Activated T-cell treated with anti-CD3 and anti-CD28 coated beads for 24 hours (primary cell): ENCODE measurements at regions not wholly inside any gene's neighbourhood (a gene's known extent, or its start where the extent isn't known, plus 50 kb on each side); places are given as distances from the start of the nearest gene placed in this dataset.
A peak's percentile ranks its signal among the peaks of the same experiment; 100 is the strongest.
"Not testable (repeated sequence)": the region's sequence is repeated elsewhere in the genome, so short reads cannot be mapped to it uniquely, and the experiment has no call there.

ENCODE experiments used
- DNase-seq: peaks from one replicate; pipeline ENCODE4 v3.0.0-alpha.2; 2020; ENCODE audit warnings: low read depth

GRCh38 chr17:21470422-21470821, 94.3 kb downstream of the KCNJ12 start:
- not testable (repeated sequence) for DNase-seq

DNA sequence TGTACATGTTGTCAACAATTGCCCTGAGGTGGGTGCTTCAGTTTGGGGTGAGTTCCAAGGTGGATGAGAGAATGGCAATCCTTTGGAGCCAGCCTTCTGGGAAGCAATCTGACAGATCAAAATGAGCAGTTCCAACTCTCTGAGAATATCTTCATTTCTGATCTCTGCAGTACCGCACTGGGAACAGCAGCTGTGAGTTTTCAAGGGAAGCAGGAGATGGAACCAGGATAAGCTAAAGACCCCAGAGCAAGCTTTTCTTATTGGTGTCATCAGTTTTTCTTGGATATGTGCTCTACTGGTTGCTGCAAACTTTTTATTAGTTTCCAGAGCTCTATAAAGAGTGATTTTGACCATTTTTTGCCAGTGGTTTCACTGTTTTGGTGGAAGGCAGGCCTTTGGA, 94.7 kb downstream of the KCNJ12 start:
- no peak for DNase-seq

- DNase-seq, result no peak
Observed at GRCh38 chr17:21474815-21475214, 98.7 kb downstream of the KCNJ12 start.

GRCh38 chr17:21475571-21475970, 99.4 kb downstream of the KCNJ12 start:
- no peak for DNase-seq

- no peak for DNase-seq
Observed at GRCh38 chr17:21476867-21477266, 100.7 kb downstream of the KCNJ12 start.

GRCh38 chr17:21482189-21482865, 106.2 kb downstream of the KCNJ12 start:
- DNase-seq, result no peak

DNA sequence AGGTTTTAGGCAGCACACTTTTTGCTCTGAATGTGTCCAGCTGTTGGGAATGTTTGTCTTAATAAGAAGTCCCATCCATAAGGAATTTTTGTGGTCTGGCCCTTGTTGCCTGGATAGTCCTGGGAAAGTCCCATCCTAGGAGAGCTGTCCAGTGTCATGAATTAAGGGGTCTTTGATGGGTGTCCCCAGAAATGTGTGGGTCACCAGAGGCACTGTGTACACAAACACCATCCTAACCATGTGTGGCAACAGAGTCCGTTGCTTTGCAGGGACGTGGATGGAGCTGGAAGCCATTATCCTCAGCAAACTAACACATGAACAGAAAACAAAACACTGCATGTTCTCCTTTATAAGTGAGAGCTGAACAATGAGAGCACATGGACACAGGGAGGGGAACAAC, 111.9 kb downstream of the KCNJ12 start:
- DNase-seq, result not testable (repeated sequence)

- no peak for DNase-seq
Observed at GRCh38 chr17:21493993-21494392, 117.8 kb downstream of the KCNJ12 start.

DNA sequence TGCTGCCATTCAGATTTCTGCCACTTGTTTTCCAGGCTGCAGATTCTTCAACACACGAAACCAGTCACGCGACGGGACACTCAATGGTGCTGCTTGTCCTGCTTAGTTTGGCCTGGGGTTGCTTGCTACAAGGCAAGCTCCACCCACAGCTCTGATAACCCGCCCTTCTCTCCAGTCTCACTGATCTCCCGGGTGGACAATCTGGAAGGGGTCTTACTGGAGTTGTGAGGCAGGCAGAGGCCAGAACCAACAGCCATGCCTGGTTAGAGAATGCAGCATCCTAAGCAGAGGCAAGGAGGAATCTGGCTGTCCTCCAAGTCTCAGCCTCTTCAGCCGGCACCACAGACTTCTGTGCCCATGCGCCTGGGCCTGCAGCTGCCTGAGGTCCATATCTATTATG, 119.1 kb downstream of the KCNJ12 start:
- DNase-seq, result no peak

GRCh38 chr17:21500064-21500463, 123.9 kb downstream of the KCNJ12 start:
- DNase-seq, result no peak

- not testable (repeated sequence) for DNase-seq
Observed at GRCh38 chr17:21501927-21502700, 126.0 kb downstream of the KCNJ12 start.

DNA sequence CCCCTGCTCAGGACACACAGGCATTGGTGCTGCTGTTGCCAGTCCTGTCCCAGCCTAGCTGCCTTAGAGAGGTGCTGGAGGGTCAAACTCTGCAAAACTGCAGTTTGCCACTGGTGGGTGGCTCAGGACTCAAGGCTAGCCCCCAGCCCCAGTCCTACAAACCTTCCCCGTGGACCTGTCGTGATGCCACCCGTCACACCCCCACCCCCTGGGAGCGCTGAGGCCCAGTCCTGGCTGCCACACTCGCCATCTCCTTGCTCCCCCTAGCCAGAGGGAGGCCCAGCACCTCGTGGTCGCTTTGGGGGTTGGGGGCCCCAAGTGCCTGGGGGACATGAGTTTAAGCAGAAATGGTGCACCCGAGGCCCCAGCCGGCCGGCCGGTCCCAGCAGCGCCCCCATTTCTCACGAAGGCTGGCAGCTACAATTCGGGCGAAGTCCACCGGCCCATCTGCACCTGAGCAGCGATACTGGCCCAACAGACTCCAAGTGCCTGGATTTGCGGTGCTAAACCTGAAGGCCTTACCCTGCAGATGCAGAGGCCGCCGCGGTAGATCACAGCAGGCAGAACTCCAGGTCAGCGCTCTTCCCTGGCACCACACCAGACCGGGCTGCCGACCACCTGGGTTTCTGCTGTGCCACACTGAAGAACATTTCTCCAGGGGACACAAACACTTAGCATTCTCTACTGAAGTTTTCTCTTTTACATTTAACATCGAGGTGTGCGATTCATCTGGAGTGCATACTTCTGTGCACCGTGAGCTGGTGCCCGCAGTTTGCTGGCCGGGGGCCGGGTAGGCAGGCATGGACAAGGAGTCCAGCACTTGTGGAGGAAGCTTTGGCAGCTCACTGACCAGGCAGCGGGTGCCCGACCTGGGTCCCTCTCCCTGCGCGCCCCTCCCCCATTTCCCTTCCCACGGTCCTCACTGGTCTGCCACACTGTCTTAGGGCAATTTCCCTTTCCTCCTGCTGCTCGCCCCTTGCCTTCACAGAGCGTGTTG, 130.0 kb downstream of the KCNJ12 start:
- DNase-seq, result no peak

GRCh38 chr17:21507806-21508205, 131.6 kb downstream of the KCNJ12 start:
- DNase-seq, result not testable (repeated sequence)

GRCh38 chr17:21508211-21508610, 132.1 kb downstream of the KCNJ12 start:
- DNase-seq, result no peak

GRCh38 chr17:21509356-21509755, 133.2 kb downstream of the KCNJ12 start:
- not testable (repeated sequence) for DNase-seq

GRCh38 chr17:21510686-21511362, 134.7 kb downstream of the KCNJ12 start:
- DNase-seq, result no peak

DNA sequence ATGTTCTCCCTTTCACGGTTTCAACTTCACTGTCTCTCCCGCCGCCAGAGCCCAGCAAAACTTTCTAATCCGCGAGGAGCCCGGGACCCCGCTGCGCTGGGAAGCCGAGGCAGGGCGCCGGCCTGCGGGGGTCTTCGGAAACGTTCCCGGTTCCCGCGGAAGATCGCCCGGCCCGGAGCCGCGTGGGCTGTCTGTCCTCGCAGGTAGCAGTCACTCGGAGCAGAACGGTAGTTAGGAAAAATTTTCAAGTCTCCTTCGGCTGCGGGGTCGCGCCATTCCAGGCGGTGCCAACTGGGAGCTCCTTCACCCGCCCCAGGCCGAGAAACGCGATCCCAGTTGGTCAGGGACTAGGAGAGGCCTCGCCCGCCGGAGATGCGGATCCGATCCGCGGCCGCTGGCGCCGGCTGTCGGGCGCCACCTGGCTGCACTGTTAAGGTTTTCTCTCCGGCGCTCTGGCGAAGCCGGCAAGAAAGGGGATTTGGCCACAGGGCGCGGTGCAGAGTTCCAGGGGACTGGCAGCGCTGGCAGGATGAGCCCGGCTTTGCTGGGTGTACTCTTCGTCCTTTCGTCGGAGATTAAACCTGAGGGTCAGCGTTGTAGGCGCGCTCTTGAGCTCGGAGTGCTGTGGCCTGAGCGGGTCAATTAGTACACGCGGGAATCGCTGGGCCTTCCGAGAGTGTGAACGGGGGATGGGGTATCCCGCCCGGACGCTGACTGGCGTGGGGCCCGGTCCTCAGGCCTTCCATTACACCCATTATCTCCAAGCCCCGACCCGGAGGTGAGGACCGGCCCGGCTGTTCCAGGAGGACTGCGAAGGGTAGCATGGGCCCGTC, 135.4 kb downstream of the KCNJ12 start:
- peak; percentile 54 for DNase-seq

- no peak for DNase-seq
Observed at GRCh38 chr17:21512307-21513011, 136.3 kb downstream of the KCNJ12 start.

GRCh38 chr17:21513012-21513570, 136.9 kb downstream of the KCNJ12 start:
- DNase-seq, result peak; percentile 65

DNA sequence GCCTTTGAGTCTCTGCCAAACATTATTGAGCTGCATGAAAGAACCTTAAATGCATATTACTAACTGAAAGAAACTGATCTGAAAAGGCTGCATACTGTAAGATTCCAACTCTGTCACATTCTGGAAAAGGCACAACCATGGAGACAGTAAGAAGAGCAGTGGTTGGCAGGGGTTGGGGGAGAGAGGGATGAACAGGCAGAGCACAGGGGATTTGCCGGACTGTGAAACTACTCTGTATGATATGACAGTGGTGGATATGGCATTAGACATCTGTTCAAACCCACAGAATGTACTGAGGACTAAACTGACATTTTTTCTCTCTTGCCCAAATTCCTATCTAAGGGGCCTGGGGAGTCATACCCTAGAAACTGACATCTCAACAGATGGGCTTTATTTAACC, 138.4 kb downstream of the KCNJ12 start:
- DNase-seq, result not testable (repeated sequence)
